Smooth muscle cell (in vitro differentiated cells): ENCODE measurements at regions not wholly inside any gene's neighbourhood (a gene's known extent, or its start where the extent isn't known, plus 50 kb on each side); places are given as distances from the start of the nearest gene placed in this dataset.

Experiments
- DNase-seq: peaks from one replicate; lab custom pipeline; 2025; ENCODE audit not compliant: unreplicated experiment; lab: John Stamatoyannopoulos, UW
- H2AFZ ChIP-seq: fragments of 200-600 bp; sonication (generic); 2 replicates; pipeline ENCODE4 v1.6.0; 2016; ENCODE audit warnings: antibody characterized with exemption, low read depth, mild to moderate bottlenecking
- H3F3A ChIP-seq: fragments of 200-600 bp; sonication (generic); 2 replicates; pipeline ENCODE4 v1.6.0; 2017; ENCODE audit warnings: antibody characterized with exemption, low read depth
- H3K27ac ChIP-seq: fragments of 200-600 bp; sonication (generic); 2 replicates; pipeline ENCODE4 v1.5.1; 2016; ENCODE audit warnings: low read depth, mild to moderate bottlenecking
- H3K27me3 ChIP-seq: fragments of 200-600 bp; sonication (generic); 2 replicates; pipeline ENCODE4 v1.6.1; 2016; ENCODE audit warnings: low read depth, mild to moderate bottlenecking
- H3K36me3 ChIP-seq: fragments of 200-600 bp; sonication (generic); 2 replicates; pipeline ENCODE4 v1.5.1; 2016; ENCODE audit warnings: low read depth
- H3K4me1 ChIP-seq: fragments of 200-600 bp; sonication (generic); 2 replicates; pipeline ENCODE4 v1.5.1; 2016; ENCODE audit warnings: low read depth
- H3K4me2 ChIP-seq: fragments of 200-600 bp; sonication (generic); 2 replicates; pipeline ENCODE4 v1.6.0; 2016; ENCODE audit warnings: mild to moderate bottlenecking
- H3K4me3 ChIP-seq: fragments of 200-600 bp; sonication (generic); 2 replicates; pipeline ENCODE4 v1.5.1; 2016; ENCODE audit warnings: mild to moderate bottlenecking
- H3K79me2 ChIP-seq: fragments of 200-600 bp; sonication (generic); 2 replicates; pipeline ENCODE4 v1.6.0; 2016; ENCODE audit warnings: low read depth, mild to moderate bottlenecking
- H3K9ac ChIP-seq: fragments of 200-600 bp; sonication (generic); 2 replicates; pipeline ENCODE4 v1.6.0; 2016; ENCODE audit warnings: low read depth
- H3K9me3 ChIP-seq: fragments of 200-600 bp; sonication (generic); replicated peaks from 2 replicates; pipeline ENCODE4 v1.5.1; 2016; ENCODE audit warnings: low read depth
- H4K20me1 ChIP-seq: fragments of 200-600 bp; sonication (generic); 2 replicates; pipeline ENCODE4 v1.6.0; 2016; ENCODE audit warnings: low read depth
- CTCF ChIP-seq: fragments of 200-600 bp; sonication (generic); IDR thresholded peaks from 2 replicates; pipeline ENCODE4 v1.5.1; 2017; ENCODE audit warnings: borderline replicate concordance, mild to moderate bottlenecking, antibody characterized with exemption; ENCODE audit not compliant: insufficient read depth, poor library complexity, severe bottlenecking
- whole genome bisulfite sequencing: methylation state at CpG from one replicate; pipeline ENCODE4 v1.1.7; 2016; ENCODE audit warnings: low lambda C conversion rate; 5-methylcytosine and 5-hydroxymethylcytosine counted together

GRCh38 chr7:16001477-16001876 is 315.0 kb upstream of the MEOX2 start:
- TF ChIP-seq CTCF, result no peak
- Histone ChIP-seq H2AFZ (no peak overlapping the region), H3K9me3 (no peaks in the 10 kb centered on the region), H3K4me2 (no peak overlapping the region), H4K20me1 (no peaks in the 10 kb centered on the region), H3K4me1 (no peaks in the 10 kb centered on the region), H3K36me3 (no peaks in the 10 kb centered on the region), H3F3A (no peaks in the 10 kb centered on the region), H3K79me2 (no peaks in the 10 kb centered on the region), H3K9ac (no peak overlapping the region), H3K27me3 (no peaks in the 10 kb centered on the region), H3K27ac (no peak overlapping the region), H3K4me3 (no peak overlapping the region)
- no peak for DNase-seq
- WGBS, result 98% methylated on average over 5 of the region's 5 CpGs

GRCh38 chr7:15998617-15999016 is 312.1 kb upstream of the MEOX2 start:
- Histone ChIP-seq H3K9ac (no peak overlapping the region), H3K79me2 (no peaks in the 10 kb centered on the region), H3K4me3 (no peak overlapping the region), H3K4me2 (no peak overlapping the region), H2AFZ (no peak overlapping the region), H3K4me1 (no peaks in the 10 kb centered on the region), H4K20me1 (no peaks in the 10 kb centered on the region), H3K27ac (no peak overlapping the region), H3K36me3 (no peaks in the 10 kb centered on the region), H3K9me3 (no peaks in the 10 kb centered on the region), H3F3A (no peaks in the 10 kb centered on the region), H3K27me3 (no peaks in the 10 kb centered on the region)
- WGBS, result 85% methylated on average over 1 of the region's 1 CpG
- DNase-seq, result no peak
- no peak for TF ChIP-seq CTCF

GRCh38 chr7:15995027-15995426 is 308.5 kb upstream of the MEOX2 start:
- Histone ChIP-seq H2AFZ (no peak overlapping the region), H3K36me3 (no peaks in the 10 kb centered on the region), H4K20me1 (no peaks in the 10 kb centered on the region), H3K79me2 (no peaks in the 10 kb centered on the region), H3K4me3 (no peak overlapping the region), H3K27ac (no peak overlapping the region), H3K9ac (no peak overlapping the region), H3K4me2 (no peak overlapping the region), H3K27me3 (no peaks in the 10 kb centered on the region), H3F3A (no peaks in the 10 kb centered on the region), H3K4me1 (no peaks in the 10 kb centered on the region), H3K9me3 (no peaks in the 10 kb centered on the region)
- 94% methylated on average over 1 of the region's 1 CpG for WGBS
- no peak for DNase-seq
- TF ChIP-seq CTCF, result no peak

- DNase-seq, result no peak
- Histone ChIP-seq H3K9ac (no peak overlapping the region), H3K4me1 (no peaks in the 10 kb centered on the region), H3K4me3 (no peak overlapping the region), H3K79me2 (no peaks in the 10 kb centered on the region), H3K27me3 (no peaks in the 10 kb centered on the region), H3K4me2 (no peak overlapping the region), H3K36me3 (no peaks in the 10 kb centered on the region), H3K27ac (no peak overlapping the region), H2AFZ (no peak overlapping the region), H3F3A (no peaks in the 10 kb centered on the region), H4K20me1 (no peaks in the 10 kb centered on the region), H3K9me3 (no peaks in the 10 kb centered on the region)
- no peak for TF ChIP-seq CTCF
- WGBS, result 80% methylated on average over 5 of the region's 5 CpGs
Observed at GRCh38 chr7:15989194-15989593, 302.7 kb upstream of the MEOX2 start.
